Transverse colon (tissue), 4 donors: ENCODE measurements at regions not wholly inside any gene's neighbourhood (a gene's known extent, or its start where the extent isn't known, plus 50 kb on each side); places are given as distances from the start of the nearest gene placed in this dataset.

Experiments used
- EP300 ChIP-seq: sonication (generic); formaldehyde crosslinking; IDR thresholded peaks from one replicate; pipeline ENCODE4 v1.6.1; 2017; ENCODE audit warnings: antibody characterized with exemption, low read depth
- POLR2A ChIP-seq: fragments of 450-650 bp; IDR thresholded peaks from one replicate; pipeline ENCODE4 v1.6.1; 2016; ENCODE audit warnings: antibody characterized with exemption, mild to moderate bottlenecking, moderate library complexity
- POLR2AphosphoS5 ChIP-seq, 3 donors: sonication (generic); formaldehyde crosslinking; IDR thresholded peaks; one replicate each; pipeline ENCODE4 v1.6.1; 2016; ENCODE audit warnings: antibody characterized with exemption in 3 of 3
- TF ChIP-seq, protein P1 (sequence below), 5 experiments: fragments of 200-600 bp in 3 of 5; fragments of 450-650 bp in 2 of 5; sonication (generic) in 3 of 5; IDR thresholded peaks; 1 replicate in 2 of 5; 2 replicates in 3 of 5; pipeline ENCODE4 v1.5.1; 2016 to 2017; ENCODE audit warnings: antibody characterized with exemption in 5 of 5, inconsistent platforms in 3 of 5, mild to moderate bottlenecking in 2 of 5, moderate library complexity in 1 of 5

DNA sequence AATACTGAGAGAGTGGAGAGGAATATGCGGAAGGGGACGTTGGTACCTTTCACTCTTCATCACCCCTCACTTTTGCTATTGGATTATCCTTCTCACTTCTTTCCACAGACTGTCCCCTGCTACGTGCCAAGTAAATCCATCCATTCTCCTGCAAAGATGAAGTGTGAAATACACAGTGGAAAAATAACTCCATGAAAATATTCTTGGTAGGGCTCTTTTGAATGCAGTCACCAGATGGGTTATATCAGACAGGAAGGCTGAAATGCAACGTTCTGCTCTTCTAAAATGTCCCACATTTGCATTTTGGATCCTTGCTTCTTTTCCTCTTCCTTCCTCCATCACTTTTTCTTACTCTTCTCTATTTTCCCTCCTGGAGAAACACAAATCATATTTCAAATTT, 510.3 kb upstream of the CLINT1 start:
- TF ChIP-seq POLR2AphosphoS5 (IDR thresholded peaks at IDR 0.05) (no peak), POLR2A (no peak), EP300 (no peak)
- TF ChIP-seq, protein P1, sequence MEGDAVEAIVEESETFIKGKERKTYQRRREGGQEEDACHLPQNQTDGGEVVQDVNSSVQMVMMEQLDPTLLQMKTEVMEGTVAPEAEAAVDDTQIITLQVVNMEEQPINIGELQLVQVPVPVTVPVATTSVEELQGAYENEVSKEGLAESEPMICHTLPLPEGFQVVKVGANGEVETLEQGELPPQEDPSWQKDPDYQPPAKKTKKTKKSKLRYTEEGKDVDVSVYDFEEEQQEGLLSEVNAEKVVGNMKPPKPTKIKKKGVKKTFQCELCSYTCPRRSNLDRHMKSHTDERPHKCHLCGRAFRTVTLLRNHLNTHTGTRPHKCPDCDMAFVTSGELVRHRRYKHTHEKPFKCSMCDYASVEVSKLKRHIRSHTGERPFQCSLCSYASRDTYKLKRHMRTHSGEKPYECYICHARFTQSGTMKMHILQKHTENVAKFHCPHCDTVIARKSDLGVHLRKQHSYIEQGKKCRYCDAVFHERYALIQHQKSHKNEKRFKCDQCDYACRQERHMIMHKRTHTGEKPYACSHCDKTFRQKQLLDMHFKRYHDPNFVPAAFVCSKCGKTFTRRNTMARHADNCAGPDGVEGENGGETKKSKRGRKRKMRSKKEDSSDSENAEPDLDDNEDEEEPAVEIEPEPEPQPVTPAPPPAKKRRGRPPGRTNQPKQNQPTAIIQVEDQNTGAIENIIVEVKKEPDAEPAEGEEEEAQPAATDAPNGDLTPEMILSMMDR (IDR thresholded peaks at IDR 0.05): no peak
